ENCODE measurements at regions not wholly inside any gene's neighbourhood (a gene's known extent, or its start where the extent isn't known, plus 50 kb on each side); places are given as distances from the start of the nearest gene placed in this dataset.

- TF ChIP-seq POLR2A (IDR thresholded peaks at IDR 0.05) (no peak), CTCF (IDR thresholded peaks at IDR 0.05) (no peak)
Observed at GRCh38 chr2:15768615-15769014, 171.7 kb upstream of the MYCN start.
